ENCODE measurements at regions not wholly inside any gene's neighbourhood (a gene's known extent, or its start where the extent isn't known, plus 50 kb on each side); places are given as distances from the start of the nearest gene placed in this dataset.

GRCh38 chr1:166378805-166379204 lies 212.0 kb upstream of the FAM78B start:
- TF ChIP-seq, protein P1, sequence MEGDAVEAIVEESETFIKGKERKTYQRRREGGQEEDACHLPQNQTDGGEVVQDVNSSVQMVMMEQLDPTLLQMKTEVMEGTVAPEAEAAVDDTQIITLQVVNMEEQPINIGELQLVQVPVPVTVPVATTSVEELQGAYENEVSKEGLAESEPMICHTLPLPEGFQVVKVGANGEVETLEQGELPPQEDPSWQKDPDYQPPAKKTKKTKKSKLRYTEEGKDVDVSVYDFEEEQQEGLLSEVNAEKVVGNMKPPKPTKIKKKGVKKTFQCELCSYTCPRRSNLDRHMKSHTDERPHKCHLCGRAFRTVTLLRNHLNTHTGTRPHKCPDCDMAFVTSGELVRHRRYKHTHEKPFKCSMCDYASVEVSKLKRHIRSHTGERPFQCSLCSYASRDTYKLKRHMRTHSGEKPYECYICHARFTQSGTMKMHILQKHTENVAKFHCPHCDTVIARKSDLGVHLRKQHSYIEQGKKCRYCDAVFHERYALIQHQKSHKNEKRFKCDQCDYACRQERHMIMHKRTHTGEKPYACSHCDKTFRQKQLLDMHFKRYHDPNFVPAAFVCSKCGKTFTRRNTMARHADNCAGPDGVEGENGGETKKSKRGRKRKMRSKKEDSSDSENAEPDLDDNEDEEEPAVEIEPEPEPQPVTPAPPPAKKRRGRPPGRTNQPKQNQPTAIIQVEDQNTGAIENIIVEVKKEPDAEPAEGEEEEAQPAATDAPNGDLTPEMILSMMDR (IDR thresholded peaks at IDR 0.05; ENCODE audit: low read depth, low read length, poor library complexity, severe bottlenecking), result no peak
- no peak for TF ChIP-seq EZH2phosphoT487 (IDR thresholded peaks at IDR 0.05; ENCODE audit: borderline replicate concordance, low read length)
